ENCODE measurements at regions not wholly inside any gene's neighbourhood (a gene's known extent, or its start where the extent isn't known, plus 50 kb on each side); places are given as distances from the start of the nearest gene placed in this dataset.

DNA sequence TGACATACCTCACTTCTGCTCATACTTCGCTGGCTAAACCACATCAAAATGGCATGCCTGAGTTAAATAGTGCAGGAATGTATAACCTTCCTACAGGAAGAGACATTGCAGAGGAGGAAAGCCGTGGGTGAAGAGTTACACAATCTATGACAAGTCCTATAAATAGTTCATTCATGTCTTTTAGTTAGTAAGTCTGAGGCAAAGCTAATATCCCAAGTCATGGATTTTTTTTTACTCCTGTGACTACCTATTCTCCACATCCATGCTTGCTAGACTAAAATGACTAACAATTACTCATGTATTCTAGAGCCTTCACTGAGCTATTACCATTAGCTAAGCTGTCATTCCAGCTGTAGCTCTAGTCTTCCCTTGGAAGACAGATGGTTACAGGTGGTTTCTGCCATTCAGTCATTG is 391.3 kb downstream of the NR2F1-AS1 start:
- TF ChIP-seq, protein P1, sequence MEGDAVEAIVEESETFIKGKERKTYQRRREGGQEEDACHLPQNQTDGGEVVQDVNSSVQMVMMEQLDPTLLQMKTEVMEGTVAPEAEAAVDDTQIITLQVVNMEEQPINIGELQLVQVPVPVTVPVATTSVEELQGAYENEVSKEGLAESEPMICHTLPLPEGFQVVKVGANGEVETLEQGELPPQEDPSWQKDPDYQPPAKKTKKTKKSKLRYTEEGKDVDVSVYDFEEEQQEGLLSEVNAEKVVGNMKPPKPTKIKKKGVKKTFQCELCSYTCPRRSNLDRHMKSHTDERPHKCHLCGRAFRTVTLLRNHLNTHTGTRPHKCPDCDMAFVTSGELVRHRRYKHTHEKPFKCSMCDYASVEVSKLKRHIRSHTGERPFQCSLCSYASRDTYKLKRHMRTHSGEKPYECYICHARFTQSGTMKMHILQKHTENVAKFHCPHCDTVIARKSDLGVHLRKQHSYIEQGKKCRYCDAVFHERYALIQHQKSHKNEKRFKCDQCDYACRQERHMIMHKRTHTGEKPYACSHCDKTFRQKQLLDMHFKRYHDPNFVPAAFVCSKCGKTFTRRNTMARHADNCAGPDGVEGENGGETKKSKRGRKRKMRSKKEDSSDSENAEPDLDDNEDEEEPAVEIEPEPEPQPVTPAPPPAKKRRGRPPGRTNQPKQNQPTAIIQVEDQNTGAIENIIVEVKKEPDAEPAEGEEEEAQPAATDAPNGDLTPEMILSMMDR (conservative IDR thresholded peaks at IDR 0.05) = no peak
- no peak for TF ChIP-seq ZFX (IDR thresholded peaks at IDR 0.05)
